GM12878 (cell line): ENCODE measurements at regions not wholly inside any gene's neighbourhood (a gene's known extent, or its start where the extent isn't known, plus 50 kb on each side); places are given as distances from the start of the nearest gene placed in this dataset.
"Not testable (repeated sequence)": the region's sequence is repeated elsewhere in the genome, so short reads cannot be mapped to it uniquely, and the experiment has no call there.

Experiments
- ATAC-seq: fragments of 200-7000 bp; cut with Tn5 transposase; 3 replicates; pipeline ENCODE4 v1.9.1; 2020; ENCODE audit warnings: mild to moderate bottlenecking, moderate library complexity
- BruUV-seq: library from RNA; stranded (reverse); fragments of 400-500 nt; replicated peaks from 2 replicates; lab custom pipeline; 2021; lab: Mats Ljungman, UMichigan
- CTCF ChIA-PET: fragments of 300-600 bp; sonication (Branson Sonifier 250); formaldehyde crosslinking; extraction: SDS; loops from one replicate; lab custom pipeline; 2021; ENCODE audit warnings: inconsistent platforms; lab: Yijun Ruan, JAX
- POLR2A ChIA-PET: fragments of 350-600 bp; formaldehyde crosslinking; extraction: SDS; loops from one replicate; lab custom pipeline; 2021; ENCODE audit warnings: inconsistent platforms; lab: Charles Lee
- RAD21 ChIA-PET: fragments of 300-600 bp; sonication (Branson Sonifier 250); formaldehyde crosslinking; loops from one replicate; lab custom pipeline; 2023; ENCODE audit warnings: antibody characterized with exemption; ENCODE audit not compliant: unreplicated experiment; lab: Charles Lee
- SMC1A ChIA-PET: fragments of 300-600 bp; sonication (Branson Sonifier 250); formaldehyde crosslinking; loops from one replicate; lab custom pipeline; 2023; ENCODE audit not compliant: unreplicated experiment, uncharacterized antibody; lab: Charles Lee
- DNase-seq: peaks from one replicate; pipeline ENCODE4 v3.0.0-alpha.2; 2011; ENCODE audit warnings: low read depth, low spot score
- FAIRE-seq: peaks from 3 replicates; lab custom pipeline; 2011; peaks lifted over from hg19 to GRCh38; lab: Jason Lieb, UNC
- H2AFZ ChIP-seq: 2 replicates; pipeline ENCODE4 v1.6.0; 2011; ENCODE audit warnings: low read depth, low read length, control low read depth; ENCODE audit not compliant: control insufficient read depth
- H3K27ac ChIP-seq: 2 replicates; pipeline ENCODE4 v1.5.1; 2011; ENCODE audit warnings: control low read depth; ENCODE audit not compliant: control insufficient read depth, insufficient read depth
- H3K27me3 ChIP-seq, 2 experiments: replicated peaks in 1 of 2; 2 replicates each; pipeline versions ENCODE4 v1.6.0 to v1.6.1; 2011; ENCODE audit warnings: low read length in 1 of 2; ENCODE audit not compliant: control insufficient read depth in 2 of 2, insufficient read depth in 2 of 2
- H3K36me3 ChIP-seq, 2 experiments: 2 replicates each; pipeline ENCODE4 v1.5.1; 2011; ENCODE audit warnings: low read length in 1 of 2; ENCODE audit not compliant: control insufficient read depth in 2 of 2, insufficient read depth in 2 of 2
- H3K4me1 ChIP-seq: 2 replicates; pipeline ENCODE4 v1.6.1; 2011; ENCODE audit warnings: mild to moderate bottlenecking, low read length, moderate library complexity, mixed read lengths; ENCODE audit not compliant: control insufficient read depth, insufficient read depth
- H3K4me2 ChIP-seq: 2 replicates; pipeline ENCODE4 v1.6.0; 2011; ENCODE audit warnings: control low read depth; ENCODE audit not compliant: control insufficient read depth, insufficient read depth
- H3K4me3 ChIP-seq: fragments of 200-600 bp; sonication (generic); 2 replicates; pipeline ENCODE4 v1.5.1; 2016
- H3K79me2 ChIP-seq: 2 replicates; pipeline ENCODE4 v1.6.0; 2011; ENCODE audit warnings: low read length; ENCODE audit not compliant: control insufficient read depth, insufficient read depth
- H3K9ac ChIP-seq: 2 replicates; pipeline ENCODE4 v1.8.0; 2011; ENCODE audit warnings: low read length, control low read depth, mixed read lengths; ENCODE audit not compliant: control insufficient read depth, insufficient read depth
- H3K9me3 ChIP-seq: replicated peaks from 3 replicates; pipeline ENCODE4 v1.5.1; 2011; ENCODE audit warnings: mild to moderate bottlenecking, low read length; ENCODE audit not compliant: control insufficient read depth, insufficient read depth
- H4K20me1 ChIP-seq: 2 replicates; pipeline ENCODE4 v1.6.0; 2011; ENCODE audit not compliant: control insufficient read depth, insufficient read depth
- ATF7 ChIP-seq: fragments of 450-650 bp; IDR thresholded peaks from 2 replicates; pipeline ENCODE4 v1.6.1; 2016; ENCODE audit warnings: low read depth, mild to moderate bottlenecking
- JUNB ChIP-seq: IDR thresholded peaks from 2 replicates; pipeline ENCODE4 v1.6.1; 2016; ENCODE audit warnings: antibody characterized with exemption, mild to moderate bottlenecking
- WGBS: methylation state at CpG from one replicate; pipeline ENCODE4 v1.1.6; 2016; ENCODE audit warnings: low lambda C conversion rate; ENCODE audit not compliant: insufficient replicate concordance, insufficient coverage; ENCODE audit errors: missing lambda C conversion rate; 5-methylcytosine and 5-hydroxymethylcytosine counted together
- in situ Hi-C: fragments of 300-500 bp; cut with MboI; formaldehyde crosslinking; loops from 9 replicates; pipeline ENCODE4 v1.14.3; 2018; ENCODE audit warnings: mixed read lengths
- intact Hi-C: fragments of 100-400 bp; cut with micrococcal nuclease; formaldehyde crosslinking; loops from one replicate; pipeline ENCODE4 v1.14.2; 2022; ENCODE audit not compliant: unreplicated experiment
- TF ChIP-seq, protein P1 (sequence below): IDR thresholded peaks from 2 replicates; pipeline ENCODE4 v1.6.1; 2011; ENCODE audit warnings: low read depth, low read length, improper control_type of control experiment, borderline replicate concordance

DNA sequence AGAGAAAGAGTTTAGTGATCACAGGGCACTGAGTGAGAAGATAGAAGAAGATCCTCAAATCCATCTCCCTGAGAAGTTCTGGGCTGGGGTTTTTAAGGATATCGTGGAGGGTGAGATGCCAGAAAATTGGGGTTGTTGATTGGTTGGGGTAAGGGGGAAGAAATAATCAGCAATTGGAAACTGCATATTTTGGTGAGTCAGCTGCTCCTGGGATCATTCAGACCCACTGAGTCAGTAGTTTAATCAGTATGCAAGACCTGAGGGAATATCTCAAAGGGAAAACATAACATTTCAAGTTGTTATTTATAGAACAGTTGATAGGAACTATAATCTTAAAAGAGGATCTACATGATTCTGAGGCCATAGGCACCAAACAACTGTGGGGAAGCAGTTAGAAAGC, 183.4 kb downstream of the FCRL5 start:
- FAIRE-seq = peak; percentile 71
- CTCF ChIA-PET = interaction anchor here (0.7 to 4.1 kb wide), 14 partner anchors 11 to 201 kb away, joined by 3 to 94 read pairs (median 8); no protein-coding TSS in a partner anchor
- 36% methylated on average over 1 of the region's 1 CpG for WGBS

DNA sequence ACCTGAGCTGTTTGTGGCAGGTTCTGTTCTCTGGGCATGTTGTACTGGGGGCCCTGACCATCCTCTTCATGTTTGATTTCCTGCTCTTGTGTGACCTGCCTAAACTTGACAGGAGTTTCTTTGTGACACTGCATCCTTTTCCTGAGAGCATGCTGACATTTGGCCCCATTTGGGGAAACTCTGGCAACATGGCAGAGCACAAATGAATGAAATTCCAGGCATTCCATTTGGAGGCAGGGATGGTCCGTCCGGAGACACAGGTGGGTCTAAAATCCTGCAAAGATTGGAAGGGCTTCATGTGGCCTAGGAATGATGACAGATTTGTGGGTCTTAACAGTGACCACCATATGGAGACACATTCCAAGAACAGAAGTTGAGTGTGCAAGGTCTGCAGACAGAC, 184.0 kb downstream of the FCRL5 start:
- POLR2A ChIA-PET = no interaction called here
- RAD21 ChIA-PET = interaction anchor here (1.4 kb wide), 1 partner anchor 126 kb away, joined by 3 read pairs; no protein-coding TSS in a partner anchor
- no TSS peak for BruUV-seq
- FAIRE-seq = no peak
- H3K9ac ChIP-seq = no peak overlapping the region
- H3K9me3 ChIP-seq = no peaks in the 10 kb centered on the region
- in situ Hi-C loops (loop anchor here (5.0 kb wide), 2 partner anchors 124 to 176 kb away; no protein-coding TSS in a partner anchor), intact Hi-C loops (no loop called here)
- DNase-seq = no peak
- no peaks in the 10 kb centered on the region for H3K27me3 ChIP-seq
- TF ChIP-seq JUNB (no peak), ATF7 (no peak)
- TF ChIP-seq, protein P1, sequence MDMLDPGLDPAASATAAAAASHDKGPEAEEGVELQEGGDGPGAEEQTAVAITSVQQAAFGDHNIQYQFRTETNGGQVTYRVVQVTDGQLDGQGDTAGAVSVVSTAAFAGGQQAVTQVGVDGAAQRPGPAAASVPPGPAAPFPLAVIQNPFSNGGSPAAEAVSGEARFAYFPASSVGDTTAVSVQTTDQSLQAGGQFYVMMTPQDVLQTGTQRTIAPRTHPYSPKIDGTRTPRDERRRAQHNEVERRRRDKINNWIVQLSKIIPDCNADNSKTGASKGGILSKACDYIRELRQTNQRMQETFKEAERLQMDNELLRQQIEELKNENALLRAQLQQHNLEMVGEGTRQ = no peak
- H3K4me2 ChIP-seq = no peak overlapping the region
- H3K36me3 ChIP-seq = no peaks in the 10 kb centered on the region
- CTCF ChIA-PET = interaction anchor here (0.8 to 4.1 kb wide), 5 partner anchors 12 to 201 kb away, joined by 3 to 94 read pairs (median 25); no protein-coding TSS in a partner anchor
- SMC1A ChIA-PET = interaction anchor here (0.8 to 3.5 kb wide), 3 partner anchors 119 to 172 kb away, joined by 3 to 13 read pairs (median 4); no protein-coding TSS in a partner anchor
- 4% methylated on average over 2 of the region's 2 CpGs for WGBS
- H3K4me3 ChIP-seq = no peak overlapping the region
- no peak overlapping the region for H3K27ac ChIP-seq
- H4K20me1 ChIP-seq = no peaks in the 10 kb centered on the region
- H3K4me1 ChIP-seq = peaks cover 11% of the 10 kb centered on the region
- no peak overlapping the region for H2AFZ ChIP-seq
- H3K79me2 ChIP-seq = no peaks in the 10 kb centered on the region
- ATAC-seq = no peak

More for the DNA sequence above, 183.4 kb downstream of the FCRL5 start:
- intact Hi-C loops, H2AFZ ChIP-seq, H3K4me2 ChIP-seq, H3K27me3 ChIP-seq, H3K27ac ChIP-seq, BruUV-seq, POLR2A ChIA-PET, H3K9me3 ChIP-seq, H3K36me3 ChIP-seq, ATAC-seq, H3K4me1 ChIP-seq, H3K79me2 ChIP-seq, H4K20me1 ChIP-seq, DNase-seq, H3K9ac ChIP-seq, H3K4me3 ChIP-seq: not testable (repeated sequence)
- in situ Hi-C loops = loop anchor here (5.0 kb wide), 2 partner anchors 123 to 177 kb away; no protein-coding TSS in a partner anchor
- RAD21 ChIA-PET = interaction anchor here (2.2 kb wide), 1 partner anchor 173 kb away, joined by 23 read pairs; no protein-coding TSS in a partner anchor
- SMC1A ChIA-PET = interaction anchor here (0.8 to 3.5 kb wide), 10 partner anchors 10 to 213 kb away, joined by 3 to 38 read pairs (median 8); no protein-coding TSS in a partner anchor
